Gastrocnemius medialis (tissue), 4 donors: ENCODE measurements at regions not wholly inside any gene's neighbourhood (a gene's known extent, or its start where the extent isn't known, plus 50 kb on each side); places are given as distances from the start of the nearest gene placed in this dataset.

ENCODE experiments used
- POLR2A ChIP-seq, 2 donors: fragments of 450-650 bp; IDR thresholded peaks; one replicate each; pipeline ENCODE4 v1.6.1; 2017; ENCODE audit warnings: antibody characterized with exemption in 2 of 2, mild to moderate bottlenecking in 2 of 2, moderate library complexity in 2 of 2
- TF ChIP-seq, protein P1 (sequence below), 5 experiments: fragments of 450-650 bp in 3 of 5; fragments of 200-600 bp in 2 of 5; sonication (generic) in 2 of 5; IDR thresholded peaks in 4 of 5; conservative IDR thresholded peaks in 1 of 5; 1 replicate in 4 of 5; 2 replicates in 1 of 5; pipeline ENCODE4 v1.5.1; 2016 to 2019; ENCODE audit warnings: antibody characterized with exemption in 5 of 5, mild to moderate bottlenecking in 3 of 5, moderate library complexity in 3 of 5

DNA sequence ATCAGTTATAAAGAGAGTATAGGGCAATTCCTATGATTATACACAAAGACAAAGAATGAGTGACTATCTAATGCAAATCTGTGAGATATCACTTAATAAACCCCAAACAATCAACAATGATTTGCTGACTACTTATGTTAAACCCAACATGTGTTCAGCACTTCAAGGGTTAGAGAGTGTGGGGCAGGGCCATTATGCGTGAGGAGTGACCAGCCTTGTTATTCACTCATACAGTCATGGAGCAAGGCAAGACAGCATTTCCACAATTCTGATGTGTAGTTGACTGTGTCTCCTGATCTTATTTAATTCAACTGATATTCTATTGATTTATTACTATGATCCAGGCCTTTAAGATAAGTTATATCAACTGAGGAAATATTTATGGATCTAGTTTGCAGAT is 251.7 kb downstream of the CYRIA start:
- TF ChIP-seq, protein P1, sequence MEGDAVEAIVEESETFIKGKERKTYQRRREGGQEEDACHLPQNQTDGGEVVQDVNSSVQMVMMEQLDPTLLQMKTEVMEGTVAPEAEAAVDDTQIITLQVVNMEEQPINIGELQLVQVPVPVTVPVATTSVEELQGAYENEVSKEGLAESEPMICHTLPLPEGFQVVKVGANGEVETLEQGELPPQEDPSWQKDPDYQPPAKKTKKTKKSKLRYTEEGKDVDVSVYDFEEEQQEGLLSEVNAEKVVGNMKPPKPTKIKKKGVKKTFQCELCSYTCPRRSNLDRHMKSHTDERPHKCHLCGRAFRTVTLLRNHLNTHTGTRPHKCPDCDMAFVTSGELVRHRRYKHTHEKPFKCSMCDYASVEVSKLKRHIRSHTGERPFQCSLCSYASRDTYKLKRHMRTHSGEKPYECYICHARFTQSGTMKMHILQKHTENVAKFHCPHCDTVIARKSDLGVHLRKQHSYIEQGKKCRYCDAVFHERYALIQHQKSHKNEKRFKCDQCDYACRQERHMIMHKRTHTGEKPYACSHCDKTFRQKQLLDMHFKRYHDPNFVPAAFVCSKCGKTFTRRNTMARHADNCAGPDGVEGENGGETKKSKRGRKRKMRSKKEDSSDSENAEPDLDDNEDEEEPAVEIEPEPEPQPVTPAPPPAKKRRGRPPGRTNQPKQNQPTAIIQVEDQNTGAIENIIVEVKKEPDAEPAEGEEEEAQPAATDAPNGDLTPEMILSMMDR (IDR thresholded peaks at IDR 0.05 in 4 of 5, conservative IDR thresholded peaks at IDR 0.05 in 1 of 5) = no peak
- no peak for TF ChIP-seq POLR2A (IDR thresholded peaks at IDR 0.05)
